NCI-H2196 (cell line): ENCODE measurements at regions not wholly inside any gene's neighbourhood (a gene's known extent, or its start where the extent isn't known, plus 50 kb on each side); places are given as distances from the start of the nearest gene placed in this dataset.
"Not testable (repeated sequence)": the region's sequence is repeated elsewhere in the genome, so short reads cannot be mapped to it uniquely, and the experiment has no call there.

Experiments used
- DNase-seq: peaks from one replicate; lab custom pipeline; 2025; ENCODE audit not compliant: unreplicated experiment; lab: John Stamatoyannopoulos, UW

DNA sequence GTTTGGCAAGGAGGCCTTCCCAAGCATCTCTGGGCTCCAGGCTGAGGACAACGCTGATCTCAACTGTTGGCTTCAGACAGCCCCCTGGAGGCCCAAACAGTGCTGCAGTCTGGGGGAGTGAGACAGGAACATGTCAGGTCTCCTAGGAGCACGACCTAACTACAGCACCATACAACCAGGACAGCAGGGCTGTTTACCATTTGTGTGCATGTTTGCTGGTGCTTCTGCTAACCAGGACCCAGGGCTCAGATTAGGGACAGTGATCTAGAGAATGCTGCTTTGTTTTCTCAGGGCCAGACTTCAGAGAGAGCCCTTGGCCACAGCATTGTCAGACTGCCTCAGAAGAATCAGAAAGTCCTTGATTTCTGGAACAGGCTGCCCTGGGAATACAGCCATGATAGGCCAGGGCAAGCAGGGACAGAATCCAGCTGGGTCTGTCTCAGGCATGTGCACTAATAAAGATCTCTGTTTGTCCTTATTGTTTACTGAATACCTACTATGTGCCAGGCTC, 126.5 kb downstream of the VPREB1 start:
- no peak for DNase-seq

DNA sequence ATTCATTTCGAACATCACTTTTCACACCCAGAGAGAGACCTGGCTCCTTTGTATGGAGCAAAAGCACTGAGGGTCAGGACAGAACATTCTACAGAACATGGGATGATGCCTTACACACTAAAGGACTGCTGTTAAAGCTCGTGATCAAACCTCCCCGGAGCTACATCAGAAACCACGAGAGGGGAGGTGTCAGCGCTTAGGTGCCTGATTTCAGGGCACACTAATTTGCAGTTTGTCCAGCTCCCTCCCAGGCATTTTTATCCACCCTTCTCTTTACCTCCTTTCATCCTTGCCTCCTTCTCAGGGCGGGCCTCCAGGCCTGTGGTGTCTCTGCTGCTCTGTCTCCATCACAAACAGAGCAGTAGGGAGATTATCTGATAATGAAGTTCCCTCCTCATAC, 127.5 kb downstream of the VPREB1 start:
- no peak for DNase-seq

DNA sequence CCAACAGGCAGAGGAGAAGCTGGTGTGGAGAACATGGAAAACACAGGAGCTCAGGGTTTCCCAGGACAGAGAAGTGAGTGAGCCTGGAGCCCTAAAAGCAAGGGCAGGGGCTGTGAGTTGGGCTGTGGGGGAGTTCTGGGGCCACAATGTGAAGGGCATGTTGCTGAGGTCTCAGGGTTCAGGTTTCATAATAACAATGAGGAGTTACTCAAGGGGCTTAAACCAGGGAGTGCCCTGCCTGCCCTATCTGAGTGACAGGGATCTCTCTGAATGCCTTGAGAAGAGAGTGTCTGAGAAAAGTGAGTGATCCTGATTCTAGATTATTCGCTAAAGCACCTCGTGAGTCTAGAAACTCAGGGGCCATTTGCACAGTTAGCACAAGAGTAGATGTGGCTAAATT, 129.6 kb downstream of the VPREB1 start:
- DNase-seq = no peak

DNA sequence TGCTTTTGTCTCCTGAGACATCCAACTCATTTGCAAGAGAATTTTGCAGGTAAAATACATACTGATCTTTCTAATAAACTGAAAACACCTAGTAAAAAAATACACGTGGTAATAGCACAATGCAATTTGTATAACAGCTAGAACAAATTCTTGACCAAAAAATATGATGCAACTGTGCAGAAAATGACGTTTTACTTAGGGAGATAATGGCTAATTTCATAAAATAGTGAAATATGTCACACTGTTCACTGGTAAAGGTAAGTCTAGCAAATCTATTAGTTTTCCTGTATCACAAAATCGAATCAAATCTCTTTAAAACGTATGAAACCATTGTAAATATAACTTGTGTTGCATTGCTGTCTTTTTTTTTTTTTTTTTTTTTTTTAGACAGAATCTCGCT, 130.0 kb downstream of the VPREB1 start:
- no peak for DNase-seq

DNA sequence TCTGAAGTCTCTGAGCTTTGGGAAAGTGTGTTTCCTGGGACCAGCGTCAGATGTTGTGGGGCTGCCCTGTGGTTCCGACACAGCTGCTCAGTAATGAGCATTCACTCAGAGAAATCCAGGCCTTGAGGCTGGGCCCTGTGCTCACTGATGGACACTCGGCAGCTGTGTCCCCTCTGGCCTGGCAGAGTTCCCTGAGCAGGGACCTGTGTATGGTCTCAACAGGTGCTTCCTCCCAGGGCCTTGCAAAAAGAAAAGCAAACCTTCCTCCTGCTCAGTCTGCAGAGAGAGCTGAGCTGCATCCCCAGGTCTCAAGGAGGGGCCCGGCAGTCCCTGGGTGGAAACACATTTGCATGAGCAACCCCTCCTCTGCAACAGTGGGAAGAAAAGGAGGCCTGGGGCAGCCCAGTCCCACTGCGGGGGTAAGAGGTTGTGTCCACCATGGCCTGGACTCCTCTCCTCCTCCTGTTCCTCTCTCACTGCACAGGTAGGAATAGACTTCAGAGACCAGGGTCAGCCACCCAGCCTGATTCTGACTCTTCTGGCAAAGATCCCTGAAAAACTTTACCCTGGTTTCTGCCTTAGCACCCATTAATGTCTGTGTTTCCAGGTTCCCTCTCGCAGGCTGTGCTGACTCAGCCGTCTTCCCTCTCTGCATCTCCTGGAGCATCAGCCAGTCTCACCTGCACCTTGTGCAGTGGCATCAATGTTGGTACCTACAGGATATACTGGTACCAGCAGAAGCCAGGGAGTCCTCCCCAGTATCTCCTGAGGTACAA, 131.2 kb downstream of the VPREB1 start:
- DNase-seq = no peak

DNA sequence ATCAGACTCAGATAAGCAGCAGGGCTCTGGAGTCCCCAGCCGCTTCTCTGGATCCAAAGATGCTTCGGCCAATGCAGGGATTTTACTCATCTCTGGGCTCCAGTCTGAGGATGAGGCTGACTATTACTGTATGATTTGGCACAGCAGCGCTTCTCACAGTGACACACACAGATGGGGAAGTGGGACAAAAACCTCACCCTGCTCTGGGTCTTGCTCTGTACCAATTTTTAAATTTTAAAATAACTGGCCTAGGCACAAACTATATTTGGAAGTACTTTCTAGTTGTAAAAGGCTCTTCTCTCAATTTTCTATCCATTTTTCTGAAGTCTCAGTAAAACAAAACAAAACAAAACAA, 131.7 kb downstream of the VPREB1 start:
- no peak for DNase-seq

DNA sequence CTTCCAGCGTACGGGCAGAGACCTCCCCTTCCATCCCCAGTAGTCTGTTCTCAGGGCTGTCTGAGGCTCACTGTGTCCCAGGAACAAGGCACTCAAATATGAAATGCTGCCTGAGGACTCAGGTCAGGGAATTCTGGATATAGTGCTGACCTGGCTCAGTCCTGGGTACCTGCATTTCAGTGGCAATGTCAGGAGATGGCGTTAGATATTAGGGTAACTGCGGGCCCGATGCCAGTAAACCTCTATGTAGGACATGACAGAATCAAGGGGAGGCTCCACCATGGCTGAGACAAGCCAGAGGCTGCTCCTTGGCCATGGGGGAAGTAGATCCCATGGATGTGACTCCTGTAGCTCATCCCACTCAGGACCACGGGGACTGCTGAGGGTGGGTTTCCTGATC, 131.7 kb downstream of the ZNF280B start:
- not testable (repeated sequence) for DNase-seq

DNA sequence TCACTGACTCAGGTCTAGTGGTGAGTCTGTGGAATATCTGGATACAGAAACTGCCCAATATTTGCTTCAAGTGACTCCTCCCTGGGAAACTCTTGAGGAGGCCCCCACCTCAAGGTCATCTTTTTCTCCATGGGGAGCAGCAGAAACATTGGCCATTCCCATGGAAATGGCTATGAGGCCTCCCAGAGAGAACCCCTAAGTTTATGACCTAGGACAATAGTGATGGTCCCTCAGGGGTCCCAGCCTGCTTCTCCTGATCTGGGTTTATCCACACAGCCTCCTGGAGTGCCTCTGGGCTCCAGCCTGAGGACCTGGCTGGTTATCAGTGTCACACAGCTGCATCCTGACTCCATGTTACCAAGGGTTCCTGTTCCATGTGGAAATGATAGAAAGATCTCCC, 131.2 kb downstream of the ZNF280B start:
- DNase-seq = no peak

DNA sequence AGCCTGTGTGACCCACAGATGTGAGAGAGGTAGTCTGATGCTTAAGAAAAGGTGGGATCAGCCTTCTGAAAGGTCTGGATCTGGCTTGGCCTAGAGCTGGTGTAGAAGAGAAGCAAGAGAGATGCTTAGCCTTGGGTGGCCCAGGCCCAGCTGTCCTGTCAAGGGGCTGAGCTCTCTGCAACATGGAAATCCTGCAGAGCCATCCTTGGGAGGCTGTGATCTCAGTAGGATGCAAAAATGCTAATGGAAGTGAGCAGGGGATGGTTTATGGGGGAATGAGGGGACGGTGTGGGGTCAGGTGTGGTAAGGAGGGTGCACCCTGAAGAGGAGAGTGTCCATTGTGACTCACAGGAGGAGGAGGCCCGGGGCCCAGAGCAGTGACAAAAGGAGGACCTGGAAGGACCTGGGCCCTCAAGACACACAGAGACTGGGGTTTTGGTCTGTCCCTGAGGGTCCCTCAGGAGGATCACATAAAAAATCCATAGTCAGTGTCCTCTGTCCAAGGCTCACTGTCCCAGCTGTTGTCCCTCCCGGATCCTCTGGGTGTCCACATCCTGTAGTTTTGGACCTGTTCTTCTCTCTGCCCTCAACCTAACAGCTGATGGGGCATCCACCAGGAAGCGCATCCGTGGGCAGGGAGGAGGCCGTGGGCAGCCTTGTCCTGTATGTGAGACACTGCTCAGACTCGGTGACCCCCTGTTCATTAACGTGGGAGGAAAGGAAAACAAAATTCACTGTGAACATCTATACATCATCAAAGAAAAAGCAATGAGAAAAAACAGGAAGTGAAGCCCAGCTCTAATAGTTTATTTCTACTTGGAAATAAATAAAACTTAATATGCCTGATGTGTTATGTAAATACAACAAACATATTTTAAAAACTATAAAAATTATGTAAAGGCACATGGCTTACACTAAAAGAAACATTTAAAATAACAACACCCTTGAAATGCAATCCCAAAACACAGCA, 129.8 kb downstream of the ZNF280B start:
- no peak for DNase-seq

DNA sequence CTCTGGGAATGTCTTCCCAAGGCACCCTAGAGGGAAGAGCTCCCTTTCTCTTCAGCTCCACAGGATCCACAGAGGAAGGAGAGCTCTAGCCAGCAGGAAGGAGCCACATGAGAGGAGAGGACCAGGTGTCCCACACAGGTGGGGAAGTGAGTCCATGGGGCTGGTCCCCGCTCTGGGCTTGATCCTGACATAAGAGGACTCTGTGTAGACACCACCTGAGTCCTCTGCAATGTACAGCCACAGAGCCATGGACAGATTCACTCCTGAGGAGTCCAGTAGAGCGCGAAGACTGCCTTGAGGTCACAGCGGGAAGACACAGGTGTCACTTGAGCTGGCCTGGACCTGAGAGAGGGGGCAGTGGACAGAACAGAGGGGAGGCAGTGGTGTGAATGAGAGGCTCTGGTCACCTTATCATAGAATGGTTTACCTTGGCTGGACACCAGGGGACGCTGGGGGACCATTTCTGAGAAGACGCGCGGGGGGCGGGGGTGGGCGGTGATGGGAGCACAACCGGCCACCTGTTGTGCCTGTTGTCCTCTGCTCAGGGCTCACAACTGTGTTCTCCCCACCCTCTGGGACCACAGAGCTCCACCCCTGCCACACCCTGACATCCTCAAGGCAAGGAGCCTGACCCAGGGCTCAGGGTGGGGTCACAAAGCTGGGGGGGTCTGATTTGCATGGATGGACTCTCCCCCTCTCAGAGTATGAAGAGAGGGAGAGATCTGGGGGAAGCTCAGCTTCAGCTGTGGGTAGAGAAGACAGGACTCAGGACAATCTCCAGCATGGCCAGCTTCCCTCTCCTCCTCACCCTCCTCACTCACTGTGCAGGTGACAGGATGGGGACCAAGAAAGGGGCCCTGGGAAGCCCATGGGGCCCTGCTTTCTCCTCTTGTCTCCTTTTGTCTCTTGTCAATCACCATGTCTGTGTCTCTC, 128.2 kb downstream of the ZNF280B start:
- DNase-seq = peak; percentile 22

DNA sequence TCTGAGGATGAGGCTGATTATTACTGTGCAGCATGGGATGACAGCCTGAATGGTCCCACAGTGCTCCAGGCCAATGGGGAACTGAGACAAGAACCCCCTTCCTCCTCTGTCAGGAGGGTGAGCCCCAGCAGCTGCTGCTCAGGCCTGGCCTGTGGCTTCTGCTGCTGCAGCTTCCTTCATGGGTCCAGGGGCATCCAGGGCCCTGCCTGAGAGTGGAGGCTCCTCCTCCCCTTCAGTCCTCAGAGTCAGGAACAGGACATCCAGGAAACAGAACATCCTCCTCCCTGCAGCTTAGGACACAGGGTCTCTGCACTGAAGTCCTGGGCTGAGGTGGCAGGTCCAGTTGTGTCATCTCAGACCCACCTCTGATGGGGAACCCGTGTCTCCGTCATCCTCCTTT, 127.2 kb downstream of the ZNF280B start:
- DNase-seq = not testable (repeated sequence)

DNA sequence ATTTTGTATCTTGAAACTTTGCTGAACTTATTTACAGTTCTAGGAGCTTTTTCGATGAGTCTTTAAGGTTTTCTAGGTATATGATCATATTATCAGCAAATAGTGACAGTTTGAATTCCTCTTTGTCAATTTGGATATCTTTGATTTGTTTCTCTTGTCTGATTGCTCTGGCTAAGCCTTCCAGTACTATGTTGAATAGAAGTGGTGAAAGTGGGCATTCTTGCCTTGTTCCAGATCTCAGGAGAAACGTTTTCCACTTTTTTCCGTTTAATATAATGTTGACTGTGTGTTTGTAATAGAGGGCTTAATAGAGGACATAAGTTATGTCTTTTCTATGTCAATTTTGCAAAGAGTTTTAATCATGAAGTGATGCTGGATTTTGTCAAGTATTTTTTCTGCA, 124.3 kb downstream of the ZNF280B start:
- no peak for DNase-seq

DNA sequence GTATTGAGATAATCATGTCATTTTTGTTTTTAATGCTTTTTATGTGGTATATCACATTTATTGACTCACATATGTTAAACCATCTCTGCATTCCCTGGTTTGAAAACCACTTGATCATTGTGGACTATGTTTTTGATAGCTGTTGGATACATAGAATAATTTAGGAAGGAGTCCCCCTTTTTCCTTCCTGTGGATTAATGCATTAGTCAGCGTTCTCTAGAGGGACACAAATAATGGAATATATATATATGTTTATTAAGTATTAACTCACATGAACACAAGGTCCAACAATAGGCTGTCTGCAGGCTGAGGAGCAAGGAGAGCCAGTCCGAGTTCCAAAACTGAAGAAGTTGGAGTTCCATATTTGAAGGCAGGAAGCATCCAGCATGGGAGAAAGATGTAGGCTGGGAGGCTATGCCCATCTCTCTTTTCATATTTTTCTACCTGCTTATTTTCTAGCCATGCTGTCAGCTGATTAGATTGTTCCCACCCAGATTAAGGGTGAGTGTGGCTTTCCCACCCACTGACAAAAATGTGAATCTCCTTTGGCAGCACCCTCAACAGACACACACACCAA, 123.8 kb downstream of the ZNF280B start:
- DNase-seq = no peak

DNA sequence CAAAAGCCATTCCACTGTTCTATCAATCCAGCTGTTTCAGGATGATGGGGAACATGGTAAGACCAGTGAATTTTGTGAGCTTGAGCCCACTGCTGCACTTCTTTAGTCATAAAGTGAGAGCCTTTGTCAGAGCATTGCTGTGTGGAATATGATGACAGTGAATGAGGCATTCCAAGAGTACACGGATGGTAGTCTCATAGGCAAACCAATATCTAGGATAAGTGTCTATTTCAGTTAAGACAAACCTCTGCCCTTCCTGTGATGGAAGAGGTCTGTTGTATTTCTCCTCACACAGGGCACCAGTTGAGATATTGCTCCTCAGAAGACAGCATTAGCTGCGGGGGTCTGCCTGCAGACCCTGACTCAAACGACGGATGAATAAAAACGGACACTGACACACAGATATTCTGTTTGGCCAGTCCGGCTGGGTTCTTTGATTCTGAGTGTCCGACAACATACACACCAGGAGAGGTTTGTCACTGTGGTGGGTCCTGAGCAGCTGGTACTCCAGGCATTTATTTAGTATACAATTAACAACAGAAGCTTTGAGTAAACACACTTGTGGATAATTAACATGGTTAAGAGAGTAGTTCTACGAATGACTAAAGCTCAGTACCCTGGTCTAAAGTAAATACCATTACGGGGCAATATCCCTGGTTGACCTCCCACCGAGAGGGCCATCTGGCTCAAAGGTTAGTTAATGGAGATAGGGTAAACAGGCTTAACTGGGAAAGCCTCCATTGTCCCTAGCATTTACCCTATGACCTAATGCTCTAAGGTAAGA, 121.7 kb downstream of the ZNF280B start:
- peak; percentile 44 for DNase-seq

DNA sequence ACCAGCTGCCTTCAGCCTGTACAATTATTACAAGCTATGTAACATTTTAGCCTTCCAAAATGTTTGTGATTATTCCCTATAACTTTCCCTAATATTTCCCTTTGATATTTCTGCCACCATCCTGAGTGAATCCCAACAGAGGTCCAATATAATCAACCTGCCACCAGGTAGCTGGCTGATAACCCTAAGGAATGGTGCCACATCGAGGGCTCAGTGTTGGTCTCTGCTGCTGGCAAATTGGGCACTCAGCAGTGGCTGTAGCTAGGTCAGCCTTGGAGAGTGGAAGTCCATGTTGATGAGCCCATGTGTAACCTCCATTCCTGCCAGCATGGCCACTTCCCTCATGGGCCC, 121.2 kb downstream of the ZNF280B start:
- no peak for DNase-seq

DNA sequence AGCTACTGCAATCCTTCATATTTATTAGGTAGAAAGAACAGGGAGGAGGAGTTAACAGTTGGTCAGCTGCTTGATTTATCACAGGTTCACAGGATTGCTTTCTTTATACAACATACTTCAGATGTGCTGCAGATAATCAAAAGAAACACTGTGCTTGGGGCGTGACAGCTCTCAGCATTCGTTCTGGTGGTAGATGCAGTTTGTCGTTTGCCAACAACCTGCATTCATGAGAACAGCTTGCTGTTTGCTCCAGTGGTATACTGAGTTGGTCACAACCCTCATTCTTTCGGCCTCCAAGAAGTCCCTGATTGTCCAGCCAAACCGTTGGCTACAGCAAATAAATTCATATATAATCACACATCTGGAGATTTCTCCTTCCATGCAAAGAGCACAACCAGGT, 120.5 kb downstream of the ZNF280B start:
- no peak for DNase-seq

DNA sequence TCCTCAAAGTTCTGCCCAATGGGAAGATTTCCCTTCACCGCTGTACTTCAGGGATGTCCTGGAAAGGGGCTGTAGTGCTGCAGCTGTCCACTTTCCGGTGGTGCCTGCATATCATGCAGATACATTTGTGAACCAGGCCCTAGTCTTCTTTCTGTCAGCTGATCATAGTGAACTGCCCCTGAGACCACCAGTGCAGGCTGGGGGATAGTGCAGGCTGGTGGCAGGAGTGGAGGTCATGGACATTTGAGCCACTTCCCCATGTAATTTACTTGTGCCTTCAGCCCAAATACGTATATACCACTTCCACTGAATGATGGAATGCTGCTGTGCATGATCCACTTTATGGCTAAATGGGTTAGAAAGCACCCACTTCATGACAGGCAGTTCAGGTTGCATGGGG, 120.0 kb downstream of the ZNF280B start:
- DNase-seq = no peak

DNA sequence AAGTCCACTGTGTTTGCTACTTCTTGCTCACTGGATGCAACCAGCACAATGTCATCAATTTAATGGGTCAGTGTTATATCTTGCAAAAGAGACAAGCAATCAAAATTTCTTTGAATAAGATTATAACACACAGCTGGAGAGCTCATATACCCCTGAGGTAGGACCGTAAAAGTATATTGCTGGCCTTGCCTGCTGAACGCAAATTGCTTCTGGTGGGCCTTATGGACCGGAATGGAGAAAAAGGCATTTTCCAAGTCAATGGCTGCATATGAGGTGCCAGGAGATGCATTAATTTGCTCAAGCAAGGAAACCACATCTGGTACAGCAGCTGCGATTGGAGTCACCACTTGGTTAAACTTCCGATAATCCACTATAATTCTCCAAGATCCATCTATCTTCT, 119.1 kb downstream of the ZNF280B start:
- DNase-seq = no peak

DNA sequence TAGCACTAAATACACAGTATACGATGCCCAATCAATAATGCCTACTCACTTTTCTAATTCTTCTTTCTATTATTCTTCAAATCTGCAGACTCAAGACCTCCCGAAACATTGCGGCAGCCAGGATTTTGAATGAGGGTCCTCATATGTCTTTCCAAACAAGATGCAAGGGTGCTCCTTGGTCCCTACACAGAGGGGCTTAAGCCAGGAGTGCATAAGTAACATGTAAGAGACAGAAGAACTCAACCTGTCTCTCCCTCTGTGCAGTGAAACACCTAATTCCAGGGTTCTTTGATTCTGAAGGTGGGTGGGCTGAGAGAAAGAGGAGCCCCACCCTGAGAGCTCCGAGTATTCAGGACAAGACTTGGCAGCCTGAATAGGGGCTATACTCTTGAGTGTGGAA, 117.6 kb downstream of the ZNF280B start:
- DNase-seq = no peak

DNA sequence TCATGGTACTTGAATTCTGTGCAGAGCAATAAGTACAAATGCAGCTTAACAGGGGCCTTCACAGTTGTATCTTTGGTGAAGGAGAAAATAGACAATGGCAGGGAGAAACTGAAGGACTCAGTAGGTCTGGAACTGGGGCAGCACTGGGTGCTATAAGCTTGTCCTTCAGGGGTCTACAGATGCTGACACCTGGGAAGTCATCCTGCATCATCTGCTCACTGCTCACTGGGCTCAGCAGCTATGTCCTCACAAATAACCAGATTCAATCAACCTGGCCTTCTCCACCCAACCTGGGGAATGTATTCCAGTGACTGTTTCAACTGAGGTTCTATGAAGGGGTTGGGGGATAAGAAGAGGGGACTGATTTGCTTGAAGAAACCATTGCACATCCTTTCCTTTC, 117.0 kb downstream of the ZNF280B start:
- no peak for DNase-seq
